ENCODE measurements at regions not wholly inside any gene's neighbourhood (a gene's known extent, or its start where the extent isn't known, plus 50 kb on each side); places are given as distances from the start of the nearest gene placed in this dataset.
"Not testable (repeated sequence)": the region's sequence is repeated elsewhere in the genome, so short reads cannot be mapped to it uniquely, and the experiment has no call there.

- not testable (repeated sequence) for TF ChIP-seq POLR2A, POLR2AphosphoS5, CTCF, EP300 (IDR thresholded peaks at IDR 0.05)
Measured at GRCh38 chr22:10737931-10738330, 4790.1 kb upstream of the OR11H1 start.

Measured in upper lobe of left lung (tissue), 4 donors.